ENCODE measurements at regions not wholly inside any gene's neighbourhood (a gene's known extent, or its start where the extent isn't known, plus 50 kb on each side); places are given as distances from the start of the nearest gene placed in this dataset.
"Not testable (repeated sequence)": the region's sequence is repeated elsewhere in the genome, so short reads cannot be mapped to it uniquely, and the experiment has no call there.

- not testable (repeated sequence) for H3K4me3 ChIP-seq, DNase-seq
Measured at GRCh38 chr7:55707410-55707809, 135.1 kb upstream of the VOPP1 start.

GRCh38 chr7:55706451-55707195 lies 134.3 kb upstream of the VOPP1 start:
- H3K4me3 ChIP-seq; H3K4me1 ChIP-seq; DNase-seq; H3K27me3 ChIP-seq; H3K36me3 ChIP-seq; H3K27ac ChIP-seq; H3K9me3 ChIP-seq; intact Hi-C loops (cut with DNase I; ENCODE audit: low total_unique reads): not testable (repeated sequence)

More at GRCh38 chr7:55707410-55707809, 135.1 kb upstream of the VOPP1 start:
- H3K9me3 ChIP-seq; H3K36me3 ChIP-seq; H3K4me1 ChIP-seq; H3K27ac ChIP-seq; H3K27me3 ChIP-seq; intact Hi-C loops (cut with DNase I; ENCODE audit: low total_unique reads): not testable (repeated sequence)

- H3K4me1 ChIP-seq; intact Hi-C loops (cut with DNase I; ENCODE audit: low total_unique reads); H3K36me3 ChIP-seq; DNase-seq; H3K4me3 ChIP-seq; H3K9me3 ChIP-seq; H3K27me3 ChIP-seq; H3K27ac ChIP-seq: not testable (repeated sequence)
Measured at GRCh38 chr7:55705728-55706450, 133.6 kb upstream of the VOPP1 start.

GRCh38 chr7:55702831-55703230 lies 130.5 kb upstream of the VOPP1 start:
- intact Hi-C loops (cut with DNase I; ENCODE audit: low total_unique reads); H3K4me3 ChIP-seq; H3K27me3 ChIP-seq; H3K27ac ChIP-seq; H3K9me3 ChIP-seq; H3K36me3 ChIP-seq; DNase-seq; H3K4me1 ChIP-seq: not testable (repeated sequence)

- H3K4me3 ChIP-seq; H3K9me3 ChIP-seq; intact Hi-C loops (cut with DNase I; ENCODE audit: low total_unique reads); H3K36me3 ChIP-seq; DNase-seq; H3K4me1 ChIP-seq; H3K27me3 ChIP-seq; H3K27ac ChIP-seq: not testable (repeated sequence)
Measured at GRCh38 chr7:55699450-55699842, 127.1 kb upstream of the VOPP1 start.

- H3K4me3 ChIP-seq; H3K36me3 ChIP-seq; intact Hi-C loops (cut with DNase I; ENCODE audit: low total_unique reads); DNase-seq; H3K4me1 ChIP-seq; H3K9me3 ChIP-seq; H3K27me3 ChIP-seq; H3K27ac ChIP-seq: not testable (repeated sequence)
Measured at GRCh38 chr7:55698607-55699449, 126.5 kb upstream of the VOPP1 start.

GRCh38 chr7:55695893-55696701 lies 123.8 kb upstream of the VOPP1 start:
- intact Hi-C loops (cut with DNase I; ENCODE audit: low total_unique reads); H3K4me1 ChIP-seq; H3K9me3 ChIP-seq; H3K4me3 ChIP-seq; H3K27me3 ChIP-seq; H3K36me3 ChIP-seq: not testable (repeated sequence)
- peak; percentile 47 to 56 for DNase-seq
- H3K27ac ChIP-seq, result peak overlapping the region; percentile 56 to 62

- H3K4me3 ChIP-seq; intact Hi-C loops (cut with DNase I; ENCODE audit: low total_unique reads); H3K9me3 ChIP-seq; H3K4me1 ChIP-seq; H3K27ac ChIP-seq; H3K27me3 ChIP-seq; DNase-seq; H3K36me3 ChIP-seq: not testable (repeated sequence)
Measured at GRCh38 chr7:55694484-55694883, 122.2 kb upstream of the VOPP1 start.

GRCh38 chr7:55688684-55689681 lies 116.7 kb upstream of the VOPP1 start:
- H3K27ac ChIP-seq, result peak overlapping the region; percentile 80 to 95
- H3K27me3 ChIP-seq; H3K9me3 ChIP-seq; H3K4me1 ChIP-seq; intact Hi-C loops (cut with DNase I; ENCODE audit: low total_unique reads); H3K36me3 ChIP-seq; H3K4me3 ChIP-seq: not testable (repeated sequence)
- peak; percentile 68 to 77 for DNase-seq

- intact Hi-C loops (cut with DNase I; ENCODE audit: low total_unique reads), result not testable (repeated sequence)
Measured at GRCh38 chr7:55688261-55688660, 116.0 kb upstream of the VOPP1 start.

GRCh38 chr7:55687252-55687651 lies 115.0 kb upstream of the VOPP1 start:
- H3K27me3 ChIP-seq; H3K9me3 ChIP-seq; H3K36me3 ChIP-seq; H3K4me1 ChIP-seq; DNase-seq; H3K4me3 ChIP-seq; intact Hi-C loops (cut with DNase I; ENCODE audit: low total_unique reads): not testable (repeated sequence)
- H3K27ac ChIP-seq, result peak overlapping the region in 1 of 2 donors; percentile 24

More at GRCh38 chr7:55688261-55688660, 116.0 kb upstream of the VOPP1 start:
- not testable (repeated sequence) for H3K36me3 ChIP-seq, H3K27me3 ChIP-seq, H3K4me1 ChIP-seq, DNase-seq, H3K9me3 ChIP-seq, H3K4me3 ChIP-seq
- H3K27ac ChIP-seq, result peak overlapping the region; percentile 80 to 95

Data from uterus (tissue), 3 donors.